PFSK-1 (cell line): ENCODE measurements at regions not wholly inside any gene's neighbourhood (a gene's known extent, or its start where the extent isn't known, plus 50 kb on each side); places are given as distances from the start of the nearest gene placed in this dataset.

Experiments
- SIN3A ChIP-seq: IDR thresholded peaks from 2 replicates; pipeline ENCODE4 v1.6.1; 2012; ENCODE audit warnings: mild to moderate bottlenecking, low read length, moderate library complexity, borderline replicate concordance; ENCODE audit not compliant: insufficient read depth
- TF ChIP-seq, protein P1 (sequence below), 2 experiments: IDR thresholded peaks; 2 replicates each; pipeline versions ENCODE4 v1.6.1 to v1.8.0; 2011 to 2012; ENCODE audit warnings: low read depth in 2 of 2, low read length in 2 of 2, control low read depth in 1 of 2, inconsistent platforms in 1 of 2, mild to moderate bottlenecking in 1 of 2, moderate library complexity in 1 of 2; ENCODE audit not compliant: insufficient read depth in 1 of 2

DNA sequence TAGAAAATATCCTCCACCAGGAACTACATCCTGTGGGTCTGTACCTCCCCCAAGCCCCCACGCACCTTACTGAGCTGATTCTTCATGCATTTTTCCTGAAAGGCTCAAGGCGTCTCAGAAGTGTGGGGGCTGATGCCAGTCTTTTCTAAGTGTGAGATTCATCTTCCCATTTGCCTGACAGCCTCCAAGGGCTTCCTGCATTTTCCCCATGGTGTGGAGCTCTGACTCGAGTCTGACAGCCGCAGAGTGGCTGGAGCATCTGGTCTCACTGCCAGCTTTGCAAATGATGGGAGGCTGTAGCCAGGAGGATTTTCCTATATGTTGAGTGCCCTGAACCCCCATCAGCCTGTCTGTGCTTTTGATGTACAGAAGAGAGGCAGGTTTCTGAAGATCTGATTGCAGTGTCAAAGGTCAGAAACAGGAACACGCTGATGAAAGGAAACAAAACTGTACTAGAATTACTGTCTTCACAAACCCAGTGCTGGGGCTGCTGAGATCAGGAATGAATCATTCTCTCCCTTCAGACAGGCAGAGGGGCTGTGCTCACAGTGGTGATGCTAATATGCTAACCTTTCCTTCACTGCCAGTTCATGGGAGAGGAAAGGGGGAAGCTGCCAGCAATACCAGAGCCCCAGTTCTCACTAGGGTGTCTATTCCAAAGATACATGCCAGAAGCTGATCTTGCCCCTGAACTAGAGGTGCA lies 201.5 kb upstream of the C1orf174 start:
- no peak for TF ChIP-seq SIN3A
- TF ChIP-seq, protein P1, sequence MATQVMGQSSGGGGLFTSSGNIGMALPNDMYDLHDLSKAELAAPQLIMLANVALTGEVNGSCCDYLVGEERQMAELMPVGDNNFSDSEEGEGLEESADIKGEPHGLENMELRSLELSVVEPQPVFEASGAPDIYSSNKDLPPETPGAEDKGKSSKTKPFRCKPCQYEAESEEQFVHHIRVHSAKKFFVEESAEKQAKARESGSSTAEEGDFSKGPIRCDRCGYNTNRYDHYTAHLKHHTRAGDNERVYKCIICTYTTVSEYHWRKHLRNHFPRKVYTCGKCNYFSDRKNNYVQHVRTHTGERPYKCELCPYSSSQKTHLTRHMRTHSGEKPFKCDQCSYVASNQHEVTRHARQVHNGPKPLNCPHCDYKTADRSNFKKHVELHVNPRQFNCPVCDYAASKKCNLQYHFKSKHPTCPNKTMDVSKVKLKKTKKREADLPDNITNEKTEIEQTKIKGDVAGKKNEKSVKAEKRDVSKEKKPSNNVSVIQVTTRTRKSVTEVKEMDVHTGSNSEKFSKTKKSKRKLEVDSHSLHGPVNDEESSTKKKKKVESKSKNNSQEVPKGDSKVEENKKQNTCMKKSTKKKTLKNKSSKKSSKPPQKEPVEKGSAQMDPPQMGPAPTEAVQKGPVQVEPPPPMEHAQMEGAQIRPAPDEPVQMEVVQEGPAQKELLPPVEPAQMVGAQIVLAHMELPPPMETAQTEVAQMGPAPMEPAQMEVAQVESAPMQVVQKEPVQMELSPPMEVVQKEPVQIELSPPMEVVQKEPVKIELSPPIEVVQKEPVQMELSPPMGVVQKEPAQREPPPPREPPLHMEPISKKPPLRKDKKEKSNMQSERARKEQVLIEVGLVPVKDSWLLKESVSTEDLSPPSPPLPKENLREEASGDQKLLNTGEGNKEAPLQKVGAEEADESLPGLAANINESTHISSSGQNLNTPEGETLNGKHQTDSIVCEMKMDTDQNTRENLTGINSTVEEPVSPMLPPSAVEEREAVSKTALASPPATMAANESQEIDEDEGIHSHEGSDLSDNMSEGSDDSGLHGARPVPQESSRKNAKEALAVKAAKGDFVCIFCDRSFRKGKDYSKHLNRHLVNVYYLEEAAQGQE (IDR thresholded peaks at IDR 0.05; ENCODE audit: insufficient read depth in 1 of 2, low read depth in 2 of 2, low read length in 2 of 2) = no peak
